ENCODE measurements at regions not wholly inside any gene's neighbourhood (a gene's known extent, or its start where the extent isn't known, plus 50 kb on each side); places are given as distances from the start of the nearest gene placed in this dataset.
"Not testable (repeated sequence)": the region's sequence is repeated elsewhere in the genome, so short reads cannot be mapped to it uniquely, and the experiment has no call there.

DNA sequence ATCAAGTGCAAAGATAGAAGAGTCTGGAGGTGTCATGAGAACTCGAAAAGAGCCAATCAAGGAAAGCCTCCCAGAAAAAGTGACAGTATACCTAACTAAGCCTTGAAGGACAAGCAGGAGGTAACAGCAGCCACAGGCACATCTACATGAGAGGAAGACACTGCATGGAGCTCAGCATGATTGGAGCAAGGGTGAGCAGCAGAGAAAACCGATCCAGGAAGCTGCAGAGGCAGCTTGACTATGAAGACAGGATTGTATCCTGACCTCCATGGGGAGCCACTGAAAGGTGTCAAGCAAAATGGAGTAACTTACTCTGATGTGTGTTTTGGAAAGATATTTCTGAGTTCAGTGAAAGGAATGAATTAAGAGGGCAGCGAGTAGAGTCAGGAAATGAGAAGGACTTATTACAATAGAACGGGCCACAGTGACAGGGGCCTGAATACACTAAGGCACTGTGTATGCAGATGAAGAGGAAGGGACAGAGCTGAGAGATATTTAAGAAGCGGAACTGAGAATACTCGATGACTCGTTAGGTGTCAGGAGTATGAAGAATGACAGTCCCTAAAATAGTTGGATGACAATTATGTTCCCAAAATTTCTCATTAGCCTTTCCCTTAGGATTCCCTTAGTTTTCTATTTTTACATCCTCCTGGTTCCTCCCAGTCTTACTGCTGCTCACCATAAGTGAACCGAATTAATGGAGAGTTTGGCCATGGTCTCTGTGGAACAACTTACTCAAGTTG, 139.3 kb upstream of the NFIA start:
- H3K27ac Mint-ChIP-seq: no peak overlapping the region
- peaks cover 6% of the 10 kb centered on the region for H3K4me1 ChIP-seq (ENCODE audit: control insufficient read depth, insufficient read depth, low read length)
- peaks cover 27% of the 10 kb centered on the region for H3K4me1 Mint-ChIP-seq
- TF ChIP-seq, protein P1, sequence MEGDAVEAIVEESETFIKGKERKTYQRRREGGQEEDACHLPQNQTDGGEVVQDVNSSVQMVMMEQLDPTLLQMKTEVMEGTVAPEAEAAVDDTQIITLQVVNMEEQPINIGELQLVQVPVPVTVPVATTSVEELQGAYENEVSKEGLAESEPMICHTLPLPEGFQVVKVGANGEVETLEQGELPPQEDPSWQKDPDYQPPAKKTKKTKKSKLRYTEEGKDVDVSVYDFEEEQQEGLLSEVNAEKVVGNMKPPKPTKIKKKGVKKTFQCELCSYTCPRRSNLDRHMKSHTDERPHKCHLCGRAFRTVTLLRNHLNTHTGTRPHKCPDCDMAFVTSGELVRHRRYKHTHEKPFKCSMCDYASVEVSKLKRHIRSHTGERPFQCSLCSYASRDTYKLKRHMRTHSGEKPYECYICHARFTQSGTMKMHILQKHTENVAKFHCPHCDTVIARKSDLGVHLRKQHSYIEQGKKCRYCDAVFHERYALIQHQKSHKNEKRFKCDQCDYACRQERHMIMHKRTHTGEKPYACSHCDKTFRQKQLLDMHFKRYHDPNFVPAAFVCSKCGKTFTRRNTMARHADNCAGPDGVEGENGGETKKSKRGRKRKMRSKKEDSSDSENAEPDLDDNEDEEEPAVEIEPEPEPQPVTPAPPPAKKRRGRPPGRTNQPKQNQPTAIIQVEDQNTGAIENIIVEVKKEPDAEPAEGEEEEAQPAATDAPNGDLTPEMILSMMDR (conservative IDR thresholded peaks at IDR 0.05): no peak
- H3K9ac ChIP-seq (ENCODE audit: extremely low read depth, low read length, poor library complexity, severe bottlenecking): no peak overlapping the region
- H3K9me3 ChIP-seq (ENCODE audit: control insufficient read depth, low read length): no peaks in the 10 kb centered on the region
- H3K36me3 Mint-ChIP-seq (ENCODE audit: low read depth): no peaks in the 10 kb centered on the region
- 64 to 68% methylated on average over 8 of the region's 8 CpGs for WGBS, 2 experiments (ENCODE audit: insufficient coverage in 1 of 2, insufficient read length in 1 of 2)
- peak; percentile 74 for DNase-seq
- peaks cover 1% of the 10 kb centered on the region for H3K27me3 Mint-ChIP-seq (ENCODE audit: insufficient read depth)
- H3K27me3 ChIP-seq (ENCODE audit: control insufficient read depth, insufficient read depth, low read length, poor library complexity, severe bottlenecking): no peaks in the 10 kb centered on the region
- no peaks in the 10 kb centered on the region for H3K36me3 ChIP-seq (ENCODE audit: control insufficient read depth, insufficient read depth, low read length)
- no peak overlapping the region for H3K4me3 Mint-ChIP-seq
- no peak overlapping the region for H3K4me3 ChIP-seq (ENCODE audit: low read length)
- no peak overlapping the region for H3K27ac ChIP-seq (ENCODE audit: low read depth, low read length)
- no peaks in the 10 kb centered on the region for H3K9me3 Mint-ChIP-seq

DNA sequence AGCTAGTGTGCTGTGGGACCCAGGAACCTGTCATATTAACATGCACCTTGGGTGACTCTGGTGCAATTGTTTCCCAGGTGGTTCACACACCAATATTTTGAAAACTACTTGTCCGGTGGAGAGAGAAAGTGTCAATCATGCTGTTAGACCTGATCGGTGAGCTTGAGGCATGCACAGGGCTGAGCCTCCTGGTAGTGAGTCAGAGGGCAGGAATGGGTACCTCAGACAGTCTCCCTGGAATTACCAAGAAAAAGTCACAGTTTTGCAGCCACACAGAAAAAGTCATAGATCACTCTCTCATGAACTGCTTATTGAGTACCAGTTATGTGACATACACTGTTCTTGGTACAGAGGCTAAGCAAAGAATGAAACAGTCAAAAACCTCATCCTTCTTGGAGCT, 140.1 kb upstream of the NFIA start:
- H3K27ac Mint-ChIP-seq: no peak overlapping the region
- no peak overlapping the region for H3K27ac ChIP-seq (ENCODE audit: low read depth, low read length)
- no peak overlapping the region for H3K9ac ChIP-seq (ENCODE audit: extremely low read depth, low read length, poor library complexity, severe bottlenecking)
- 73 to 77% methylated on average over 2 of the region's 2 CpGs for WGBS, 2 experiments (ENCODE audit: insufficient coverage in 1 of 2, insufficient read length in 1 of 2)
- H3K4me1 Mint-ChIP-seq: peaks cover 28% of the 10 kb centered on the region
- H3K27me3 Mint-ChIP-seq (ENCODE audit: insufficient read depth): no peaks in the 10 kb centered on the region
- no peaks in the 10 kb centered on the region for H3K36me3 Mint-ChIP-seq (ENCODE audit: low read depth)
- no peak overlapping the region for H3K4me3 ChIP-seq (ENCODE audit: low read length)
- DNase-seq: no peak
- no peak overlapping the region for H3K4me3 Mint-ChIP-seq
- H3K27me3 ChIP-seq (ENCODE audit: control insufficient read depth, insufficient read depth, low read length, poor library complexity, severe bottlenecking): no peaks in the 10 kb centered on the region
- no peaks in the 10 kb centered on the region for H3K36me3 ChIP-seq (ENCODE audit: control insufficient read depth, insufficient read depth, low read length)
- TF ChIP-seq, protein P1 (conservative IDR thresholded peaks at IDR 0.05): no peak
- no peaks in the 10 kb centered on the region for H3K9me3 Mint-ChIP-seq
- peaks cover 6% of the 10 kb centered on the region for H3K4me1 ChIP-seq (ENCODE audit: control insufficient read depth, insufficient read depth, low read length)
- no peaks in the 10 kb centered on the region for H3K9me3 ChIP-seq (ENCODE audit: control insufficient read depth, low read length)

DNA sequence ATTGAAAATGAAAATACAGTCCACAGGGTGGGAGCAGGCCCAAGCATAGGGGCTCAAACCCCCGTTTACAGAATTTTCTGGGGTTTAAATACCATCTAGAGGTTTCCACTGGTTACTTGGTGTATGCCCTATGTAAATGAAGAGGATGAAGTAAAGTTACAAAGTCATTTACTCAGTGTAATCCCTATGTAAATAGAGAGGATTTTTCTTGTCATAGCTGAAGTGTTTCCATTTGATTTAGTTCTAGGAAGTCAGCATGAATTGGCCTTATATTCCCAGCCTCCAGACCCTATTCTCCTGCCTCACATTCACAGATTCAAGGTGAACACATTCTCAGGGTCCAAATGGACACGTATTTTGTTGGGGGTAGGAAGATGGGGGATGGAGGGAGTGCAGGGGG, 141.7 kb upstream of the NFIA start:
- H3K36me3 Mint-ChIP-seq (ENCODE audit: low read depth); H3K27me3 ChIP-seq (ENCODE audit: control insufficient read depth, insufficient read depth, low read length, poor library complexity, severe bottlenecking); DNase-seq; H3K9me3 Mint-ChIP-seq; H3K9ac ChIP-seq (ENCODE audit: extremely low read depth, low read length, poor library complexity, severe bottlenecking); H3K27me3 Mint-ChIP-seq (ENCODE audit: insufficient read depth); H3K36me3 ChIP-seq (ENCODE audit: control insufficient read depth, insufficient read depth, low read length); H3K4me3 ChIP-seq (ENCODE audit: low read length); H3K4me3 Mint-ChIP-seq; H3K27ac Mint-ChIP-seq; H3K4me1 ChIP-seq (ENCODE audit: control insufficient read depth, insufficient read depth, low read length); H3K9me3 ChIP-seq (ENCODE audit: control insufficient read depth, low read length); H3K27ac ChIP-seq (ENCODE audit: low read depth, low read length): not testable (repeated sequence)
- peaks cover 30% of the 10 kb centered on the region for H3K4me1 Mint-ChIP-seq
- WGBS, 2 experiments (ENCODE audit: insufficient coverage in 1 of 2, insufficient read length in 1 of 2): 89 to 100% methylated on average over 1 of the region's 2 CpGs

DNA sequence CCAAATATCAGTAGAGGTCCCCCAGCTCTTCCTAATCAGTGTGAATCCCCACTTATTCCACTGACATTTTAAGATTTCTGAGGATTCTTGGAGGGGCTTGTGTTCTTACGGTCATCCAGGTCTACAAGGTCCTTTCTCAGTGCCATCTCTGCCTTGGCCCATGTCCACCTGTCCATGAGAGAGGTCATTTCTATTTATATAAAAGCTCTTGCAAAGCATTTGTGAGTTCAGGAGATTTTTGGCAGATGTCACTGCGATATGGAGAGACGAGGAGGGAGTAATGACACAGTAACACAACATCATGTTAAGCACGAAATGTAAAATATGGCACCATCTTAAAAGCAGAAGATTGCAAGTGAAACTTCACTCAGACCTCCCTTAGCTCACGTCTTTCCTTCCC, 144.6 kb upstream of the NFIA start:
- Histone ChIP-seq H3K9ac (ENCODE audit: extremely low read depth, low read length, poor library complexity, severe bottlenecking) (no peak overlapping the region), H3K9me3 (ENCODE audit: control insufficient read depth, low read length) (no peaks in the 10 kb centered on the region), H3K36me3 (ENCODE audit: control insufficient read depth, insufficient read depth, low read length) (no peaks in the 10 kb centered on the region), H3K27ac (ENCODE audit: low read depth, low read length) (no peak overlapping the region), H3K4me1 (ENCODE audit: control insufficient read depth, insufficient read depth, low read length) (peaks cover 4% of the 10 kb centered on the region), H3K27me3 (ENCODE audit: control insufficient read depth, insufficient read depth, low read length, poor library complexity, severe bottlenecking) (no peaks in the 10 kb centered on the region), H3K4me3 (ENCODE audit: low read length) (no peak overlapping the region)
- no peak for DNase-seq
- Mint-ChIP-seq H3K4me3 (no peak overlapping the region), H3K9me3 (no peaks in the 10 kb centered on the region), H3K36me3 (ENCODE audit: low read depth) (no peaks in the 10 kb centered on the region), H3K27me3 (ENCODE audit: insufficient read depth) (no peaks in the 10 kb centered on the region), H3K4me1 (peaks cover 25% of the 10 kb centered on the region), H3K27ac (no peak overlapping the region)
- WGBS, 2 experiments (ENCODE audit: insufficient coverage in 1 of 2, insufficient read length in 1 of 2): 95 to 100% methylated on average over 4 to 5 of the region's 5 CpGs
- TF ChIP-seq, protein P1 (conservative IDR thresholded peaks at IDR 0.05): no peak
